OCI-LY3 (cell line): ENCODE measurements at regions not wholly inside any gene's neighbourhood (a gene's known extent, or its start where the extent isn't known, plus 50 kb on each side); places are given as distances from the start of the nearest gene placed in this dataset.

Experiments used
- H2AFZ ChIP-seq: fragments of 200-600, 300-600 bp; shearing (Covaris generic); 2 replicates; pipeline ENCODE4 v1.6.0; 2014; ENCODE audit warnings: antibody characterized with exemption, low read depth, low read length
- H3K27ac ChIP-seq: fragments of 200-600, 300-600 bp; sonication (generic); 2 replicates; pipeline ENCODE4 v1.5.1; 2014; ENCODE audit warnings: mild to moderate bottlenecking, low read length, moderate library complexity, mixed read lengths
- H3K27me3 ChIP-seq: fragments of 200-600, 300-600 bp; sonication (generic); 2 replicates; pipeline ENCODE4 v1.6.1; 2014; ENCODE audit warnings: low read depth, low read length, mixed read lengths
- H3K36me3 ChIP-seq: fragments of 200-600, 300-600 bp; sonication (generic); replicated peaks from 2 replicates; pipeline ENCODE3; 2014; ENCODE audit warnings: low read depth, low read length, mixed read lengths
- H3K4me1 ChIP-seq: fragments of 300-600, 200-600 bp; sonication (generic); 2 replicates; pipeline ENCODE4 v1.6.1; 2014; ENCODE audit warnings: low read length, mixed read lengths
- H3K4me2 ChIP-seq: fragments of 200-600, 300-600 bp; sonication (generic); 2 replicates; pipeline ENCODE4 v1.6.1; 2014; ENCODE audit warnings: low read length, mixed read lengths
- H3K4me3 ChIP-seq: fragments of 300-600, 200-600 bp; sonication (generic); 2 replicates; pipeline ENCODE4 v1.5.1; 2014; ENCODE audit warnings: antibody characterized with exemption, mild to moderate bottlenecking, low read length, moderate library complexity
- H3K79me2 ChIP-seq: fragments of 300-600, 200-600 bp; shearing (Covaris generic); 2 replicates; pipeline ENCODE4 v1.6.1; 2014; ENCODE audit warnings: mild to moderate bottlenecking, low read length, mixed read lengths
- H3K9ac ChIP-seq: fragments of 300-600, 200-600 bp; shearing (Covaris generic); 2 replicates; pipeline ENCODE4 v1.6.0; 2014; ENCODE audit warnings: mild to moderate bottlenecking, low read length, moderate library complexity
- H3K9me3 ChIP-seq: fragments of 200-600, 300-600 bp; shearing (Covaris generic); 2 replicates; pipeline ENCODE4 v1.6.1; 2014; ENCODE audit warnings: low read length, mixed read lengths; ENCODE audit not compliant: insufficient read depth
- H4K20me1 ChIP-seq: fragments of 200-600, 300-600 bp; sonication (generic); 2 replicates; pipeline ENCODE4 v1.6.1; 2016; ENCODE audit warnings: low read length, mixed read lengths; ENCODE audit not compliant: insufficient read depth
- CTCF ChIP-seq: fragments of 200-600, 300-600 bp; sonication (generic); IDR thresholded peaks from 2 replicates; pipeline ENCODE4 v1.5.1; 2014; ENCODE audit warnings: antibody characterized with exemption, low read length, low read depth
- EZH2phosphoT487 ChIP-seq: fragments of 200-600 bp; shearing (Covaris generic); IDR thresholded peaks from 2 replicates; pipeline ENCODE4 v1.6.1; 2018; ENCODE audit warnings: antibody characterized with exemption, mixed run types, low read depth

- no peak for TF ChIP-seq CTCF
- no peak for TF ChIP-seq EZH2phosphoT487
- H3K27me3 ChIP-seq, result no peaks in the 10 kb centered on the region
- H3K36me3 ChIP-seq, result no peaks in the 10 kb centered on the region
- no peak overlapping the region for H3K27ac ChIP-seq
- no peaks in the 10 kb centered on the region for H3K79me2 ChIP-seq
- no peak overlapping the region for H3K4me2 ChIP-seq
- no peaks in the 10 kb centered on the region for H3K9me3 ChIP-seq
- H4K20me1 ChIP-seq, result no peaks in the 10 kb centered on the region
- no peak overlapping the region for H3K9ac ChIP-seq
- peaks cover 12% of the 10 kb centered on the region for H3K4me1 ChIP-seq
- no peak overlapping the region for H2AFZ ChIP-seq
- no peak overlapping the region for H3K4me3 ChIP-seq
Observed at GRCh38 chr3:148203297-148204010, 494.2 kb upstream of the AGTR1 start.

- Histone ChIP-seq H3K36me3 (no peaks in the 10 kb centered on the region), H3K4me2 (no peak overlapping the region), H4K20me1 (no peaks in the 10 kb centered on the region), H2AFZ (no peak overlapping the region), H3K4me1 (peaks cover 12% of the 10 kb centered on the region), H3K79me2 (no peaks in the 10 kb centered on the region), H3K9me3 (no peaks in the 10 kb centered on the region), H3K27me3 (no peaks in the 10 kb centered on the region), H3K27ac (no peak overlapping the region), H3K9ac (no peak overlapping the region), H3K4me3 (no peak overlapping the region)
- no peak for TF ChIP-seq CTCF
- TF ChIP-seq EZH2phosphoT487, result no peak
Observed at GRCh38 chr3:148204131-148204530, 493.6 kb upstream of the AGTR1 start.

GRCh38 chr3:148205977-148206376 is 491.7 kb upstream of the AGTR1 start:
- H3K27ac ChIP-seq, result no peak overlapping the region
- H3K9me3 ChIP-seq, result no peaks in the 10 kb centered on the region
- no peak overlapping the region for H3K4me3 ChIP-seq
- TF ChIP-seq EZH2phosphoT487, result no peak
- no peak for TF ChIP-seq CTCF
- H4K20me1 ChIP-seq, result no peaks in the 10 kb centered on the region
- H2AFZ ChIP-seq, result no peak overlapping the region
- H3K27me3 ChIP-seq, result no peaks in the 10 kb centered on the region
- no peak overlapping the region for H3K9ac ChIP-seq
- no peak overlapping the region for H3K4me2 ChIP-seq
- no peaks in the 10 kb centered on the region for H3K36me3 ChIP-seq
- H3K79me2 ChIP-seq, result no peaks in the 10 kb centered on the region
- peaks cover 12% of the 10 kb centered on the region for H3K4me1 ChIP-seq

- Histone ChIP-seq H3K4me3 (no peak overlapping the region), H3K4me1 (peaks cover 9% of the 10 kb centered on the region), H3K4me2 (no peak overlapping the region), H2AFZ (no peak overlapping the region), H4K20me1 (no peaks in the 10 kb centered on the region), H3K27me3 (no peaks in the 10 kb centered on the region), H3K27ac (no peak overlapping the region), H3K79me2 (no peaks in the 10 kb centered on the region), H3K9ac (no peak overlapping the region), H3K9me3 (0 out of 2 replicates have a peak, but pooled peaks cover 4% of the 10 kb centered on the region), H3K36me3 (peaks cover 4% of the 10 kb centered on the region)
- TF ChIP-seq EZH2phosphoT487, result no peak
- TF ChIP-seq CTCF, result no peak
Observed at GRCh38 chr3:148206446-148206845, 491.3 kb upstream of the AGTR1 start.
